Osteoblast (primary cell): ENCODE measurements at regions not wholly inside any gene's neighbourhood (a gene's known extent, or its start where the extent isn't known, plus 50 kb on each side); places are given as distances from the start of the nearest gene placed in this dataset.
"Not testable (repeated sequence)": the region's sequence is repeated elsewhere in the genome, so short reads cannot be mapped to it uniquely, and the experiment has no call there.

ENCODE experiments used
- DNase-seq: peaks from one replicate; pipeline ENCODE4 v3.0.0; 2011; ENCODE audit warnings: low spot score, mixed read lengths; ENCODE audit not compliant: insufficient read length; ENCODE audit errors: missing footprints
- H2AFZ ChIP-seq: 2 replicates; pipeline ENCODE4 v1.6.0; 2011; ENCODE audit warnings: mild to moderate bottlenecking, low read length
- H3K27ac ChIP-seq: 2 replicates; pipeline ENCODE4 v1.5.1; 2011; ENCODE audit warnings: mild to moderate bottlenecking, low read depth, low read length, moderate library complexity
- H3K27me3 ChIP-seq: 2 replicates; pipeline ENCODE4 v1.6.0; 2012; ENCODE audit warnings: mild to moderate bottlenecking, control low read depth, inconsistent platforms, low read length, moderate library complexity; ENCODE audit not compliant: insufficient read depth
- H3K36me3 ChIP-seq: 2 replicates; pipeline ENCODE4 v1.5.1; 2011; ENCODE audit warnings: mild to moderate bottlenecking, low read length, control low read depth, moderate library complexity; ENCODE audit not compliant: insufficient read depth
- H3K4me1 ChIP-seq: 2 replicates; pipeline ENCODE4 v1.5.1; 2011; ENCODE audit warnings: mild to moderate bottlenecking, low read length, control low read depth, moderate library complexity; ENCODE audit not compliant: insufficient read depth
- H3K4me2 ChIP-seq: 2 replicates; pipeline ENCODE4 v1.6.0; 2011; ENCODE audit warnings: mild to moderate bottlenecking, low read length; ENCODE audit not compliant: insufficient read depth
- H3K4me3 ChIP-seq: fragments of 200-600 bp; sonication (generic); 3 replicates; pipeline ENCODE4 v1.5.1; 2012; ENCODE audit warnings: mild to moderate bottlenecking, low read length, inconsistent platforms; ENCODE audit not compliant: insufficient read depth
- H3K79me2 ChIP-seq: 2 replicates; pipeline ENCODE4 v1.6.0; 2012; ENCODE audit warnings: mild to moderate bottlenecking, low read length, control low read depth, inconsistent platforms; ENCODE audit not compliant: insufficient read depth
- H3K9me3 ChIP-seq: 2 replicates; pipeline ENCODE4 v1.5.1; 2011; ENCODE audit warnings: low read depth, low read length, control low read depth
- H4K20me1 ChIP-seq: 2 replicates; pipeline ENCODE4 v1.6.0; 2012; ENCODE audit warnings: mild to moderate bottlenecking, low read length, control low read depth; ENCODE audit not compliant: insufficient read depth
- TF ChIP-seq, protein P1 (sequence below): IDR thresholded peaks from 2 replicates; pipeline ENCODE4 v1.5.1; 2011; ENCODE audit warnings: mild to moderate bottlenecking, low read depth, low read length, moderate library complexity; ENCODE audit errors: extremely low read depth

DNA sequence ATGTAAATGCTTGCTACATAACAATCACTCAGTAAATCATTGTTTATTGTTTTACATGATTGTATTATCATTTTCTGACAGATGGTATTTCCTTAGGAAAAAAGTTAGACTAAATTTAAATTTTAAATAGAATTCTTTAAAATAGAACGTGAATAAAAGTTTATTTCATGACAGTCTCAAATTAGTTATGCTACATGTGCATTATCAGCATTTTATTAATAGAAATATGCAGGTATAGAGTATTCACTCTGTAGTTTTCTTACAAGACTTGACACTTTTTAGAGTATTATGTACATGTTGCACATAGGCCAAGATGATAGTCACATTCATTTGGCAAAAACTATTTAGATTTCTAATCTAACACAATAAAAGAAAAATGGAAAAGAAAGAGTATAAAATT lies 213.3 kb upstream of the SPRY1 start:
- H3K4me3 ChIP-seq: no peak overlapping the region
- H4K20me1 ChIP-seq: no peaks in the 10 kb centered on the region
- H3K27ac ChIP-seq: no peak overlapping the region
- H3K4me1 ChIP-seq: no peaks in the 10 kb centered on the region
- no peaks in the 10 kb centered on the region for H3K79me2 ChIP-seq
- no peaks in the 10 kb centered on the region for H3K36me3 ChIP-seq
- no peak for DNase-seq
- no peak overlapping the region for H2AFZ ChIP-seq
- H3K4me2 ChIP-seq: no peak overlapping the region
- TF ChIP-seq, protein P1, sequence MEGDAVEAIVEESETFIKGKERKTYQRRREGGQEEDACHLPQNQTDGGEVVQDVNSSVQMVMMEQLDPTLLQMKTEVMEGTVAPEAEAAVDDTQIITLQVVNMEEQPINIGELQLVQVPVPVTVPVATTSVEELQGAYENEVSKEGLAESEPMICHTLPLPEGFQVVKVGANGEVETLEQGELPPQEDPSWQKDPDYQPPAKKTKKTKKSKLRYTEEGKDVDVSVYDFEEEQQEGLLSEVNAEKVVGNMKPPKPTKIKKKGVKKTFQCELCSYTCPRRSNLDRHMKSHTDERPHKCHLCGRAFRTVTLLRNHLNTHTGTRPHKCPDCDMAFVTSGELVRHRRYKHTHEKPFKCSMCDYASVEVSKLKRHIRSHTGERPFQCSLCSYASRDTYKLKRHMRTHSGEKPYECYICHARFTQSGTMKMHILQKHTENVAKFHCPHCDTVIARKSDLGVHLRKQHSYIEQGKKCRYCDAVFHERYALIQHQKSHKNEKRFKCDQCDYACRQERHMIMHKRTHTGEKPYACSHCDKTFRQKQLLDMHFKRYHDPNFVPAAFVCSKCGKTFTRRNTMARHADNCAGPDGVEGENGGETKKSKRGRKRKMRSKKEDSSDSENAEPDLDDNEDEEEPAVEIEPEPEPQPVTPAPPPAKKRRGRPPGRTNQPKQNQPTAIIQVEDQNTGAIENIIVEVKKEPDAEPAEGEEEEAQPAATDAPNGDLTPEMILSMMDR: no peak
- no peaks in the 10 kb centered on the region for H3K27me3 ChIP-seq
- H3K9me3 ChIP-seq: no peaks in the 10 kb centered on the region

DNA sequence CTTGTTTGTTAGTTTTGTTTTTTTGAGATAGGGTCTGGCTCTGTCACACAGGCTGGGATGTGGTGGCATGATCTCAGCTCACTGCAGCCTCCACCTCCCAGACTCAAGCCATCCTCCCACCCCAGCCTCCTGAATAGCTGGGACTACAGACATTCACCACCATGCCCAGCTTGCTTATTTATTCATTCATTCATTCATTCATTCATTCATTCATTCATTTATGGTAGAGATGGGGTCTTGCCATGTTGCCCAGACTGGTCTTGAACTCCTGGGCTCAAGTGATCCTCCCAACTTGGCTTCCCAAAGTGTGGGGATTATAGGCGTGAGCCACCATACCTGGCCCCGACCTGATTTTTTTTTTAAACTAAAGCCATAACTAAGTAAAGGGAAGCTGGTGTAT lies 212.8 kb upstream of the SPRY1 start:
- not testable (repeated sequence) for H3K36me3 ChIP-seq, H3K79me2 ChIP-seq, H3K27ac ChIP-seq, H3K27me3 ChIP-seq, H3K9me3 ChIP-seq, H3K4me3 ChIP-seq, H2AFZ ChIP-seq, H4K20me1 ChIP-seq, H3K4me1 ChIP-seq, DNase-seq, H3K4me2 ChIP-seq

DNA sequence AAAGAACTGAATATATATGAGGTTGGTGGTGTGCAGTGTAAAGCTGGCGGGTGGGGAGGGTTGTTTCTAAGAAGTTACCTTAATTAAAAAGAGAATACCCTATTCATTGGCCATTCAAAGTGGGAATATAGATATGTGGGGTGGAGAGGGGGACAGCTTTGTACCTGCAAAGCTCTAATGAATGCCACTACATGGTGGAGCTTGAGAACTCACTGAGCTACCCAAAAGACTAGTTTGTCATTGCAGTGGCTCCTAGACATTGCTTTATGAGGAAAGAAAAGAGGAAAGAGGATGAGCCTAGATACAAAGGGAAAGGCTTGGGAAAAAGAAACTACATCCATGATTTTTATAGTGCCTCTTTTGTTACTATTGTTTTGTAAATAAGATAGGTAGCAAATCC lies 209.9 kb upstream of the SPRY1 start:
- no peaks in the 10 kb centered on the region for H3K9me3 ChIP-seq
- DNase-seq: no peak
- H3K79me2 ChIP-seq: no peaks in the 10 kb centered on the region
- H3K4me3 ChIP-seq: no peak overlapping the region
- TF ChIP-seq, protein P1: no peak
- no peaks in the 10 kb centered on the region for H3K27me3 ChIP-seq
- H2AFZ ChIP-seq: no peak overlapping the region
- no peaks in the 10 kb centered on the region for H4K20me1 ChIP-seq
- no peak overlapping the region for H3K27ac ChIP-seq
- no peak overlapping the region for H3K4me2 ChIP-seq
- no peaks in the 10 kb centered on the region for H3K36me3 ChIP-seq
- H3K4me1 ChIP-seq: no peaks in the 10 kb centered on the region

DNA sequence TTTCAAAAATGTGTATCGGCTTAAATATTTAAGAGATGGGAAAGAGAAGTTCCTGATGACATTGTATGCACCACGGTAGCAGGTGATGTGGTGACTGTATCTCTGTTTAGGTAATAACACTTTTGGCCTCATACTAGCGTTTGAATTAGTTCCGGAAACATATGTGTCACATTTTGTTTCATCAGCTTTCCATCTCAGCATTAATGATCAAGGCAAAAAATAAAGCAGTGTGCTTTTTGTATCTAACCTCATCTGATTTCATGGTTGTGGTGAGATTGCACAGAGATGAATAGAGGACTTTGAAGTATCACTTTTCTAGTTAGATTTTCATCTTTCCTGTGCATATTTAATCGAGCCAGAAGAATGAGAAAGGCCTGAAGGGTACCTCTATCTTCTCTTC lies 206.4 kb upstream of the SPRY1 start:
- DNase-seq: peak; percentile 13
- Histone ChIP-seq H3K4me1 (no peaks in the 10 kb centered on the region), H2AFZ (no peak overlapping the region), H3K36me3 (no peaks in the 10 kb centered on the region), H4K20me1 (no peaks in the 10 kb centered on the region), H3K4me3 (no peak overlapping the region), H3K79me2 (no peaks in the 10 kb centered on the region), H3K27ac (no peak overlapping the region), H3K27me3 (no peaks in the 10 kb centered on the region), H3K9me3 (no peaks in the 10 kb centered on the region), H3K4me2 (no peak overlapping the region)
- TF ChIP-seq, protein P1: no peak

DNA sequence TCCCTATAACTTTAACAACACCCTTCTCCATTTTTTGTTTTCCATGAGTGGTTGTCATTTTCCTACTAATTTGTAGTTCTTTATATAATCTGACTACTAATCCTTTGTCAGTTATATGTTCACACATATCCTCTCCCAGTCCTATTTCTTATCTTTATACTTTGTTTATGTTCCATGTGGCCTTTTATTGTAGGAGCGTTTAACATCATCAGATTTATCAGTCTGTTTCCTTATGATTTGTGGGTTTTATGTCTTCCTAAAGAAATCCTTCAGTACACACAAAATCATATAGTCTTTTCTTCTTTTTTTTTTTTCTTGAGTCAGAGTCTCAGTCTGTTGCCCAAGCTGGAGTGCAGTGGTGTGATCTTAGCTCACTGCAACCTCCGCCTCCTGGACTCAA lies 204.9 kb upstream of the SPRY1 start:
- Histone ChIP-seq H3K79me2 (no peaks in the 10 kb centered on the region), H3K9me3 (no peaks in the 10 kb centered on the region), H3K36me3 (no peaks in the 10 kb centered on the region), H3K4me1 (no peaks in the 10 kb centered on the region), H4K20me1 (no peaks in the 10 kb centered on the region), H3K4me3 (no peak overlapping the region), H3K27me3 (no peaks in the 10 kb centered on the region), H3K4me2 (no peak overlapping the region), H3K27ac (no peak overlapping the region), H2AFZ (no peak overlapping the region)
- no peak for DNase-seq
- TF ChIP-seq, protein P1: no peak
